GM23338 (cell line): ENCODE measurements at regions not wholly inside any gene's neighbourhood (a gene's known extent, or its start where the extent isn't known, plus 50 kb on each side); places are given as distances from the start of the nearest gene placed in this dataset.

Experiments
- ATAC-seq: fragments of 200-7000 bp; cut with Tn5 transposase; 3 replicates; pipeline ENCODE4 v1.9.1; 2020
- DNase-seq: peaks from one replicate; pipeline ENCODE4 v3.0.0-alpha.2; 2015; ENCODE audit warnings: low spot score
- H2AFZ ChIP-seq: fragments of 200-600 bp; sonication (generic); 2 replicates; pipeline ENCODE4 v1.8.0; 2016; ENCODE audit warnings: antibody characterized with exemption, mild to moderate bottlenecking, moderate library complexity
- H3F3A ChIP-seq: fragments of 200-600 bp; sonication (generic); replicated peaks from 2 replicates; pipeline ENCODE4 v1.8.0; 2017; ENCODE audit warnings: antibody characterized with exemption, mixed run types, low read depth
- H3K27ac ChIP-seq: fragments of 200-600 bp; sonication (generic); 2 replicates; pipeline ENCODE4 v1.6.1; 2016; ENCODE audit warnings: low read depth
- H3K27me3 ChIP-seq: fragments of 200-600 bp; sonication (generic); 2 replicates; pipeline ENCODE4 v1.8.0; 2016; ENCODE audit warnings: mild to moderate bottlenecking, mixed run types, moderate library complexity; ENCODE audit not compliant: insufficient read depth
- H3K36me3 ChIP-seq: fragments of 200-600 bp; sonication (generic); 2 replicates; pipeline ENCODE4 v1.8.0; 2016; ENCODE audit warnings: mild to moderate bottlenecking; ENCODE audit not compliant: insufficient read depth
- H3K4me1 ChIP-seq: fragments of 200-600 bp; sonication (generic); 2 replicates; pipeline ENCODE4 v1.8.0; 2016; ENCODE audit warnings: mild to moderate bottlenecking, moderate library complexity; ENCODE audit not compliant: insufficient read depth
- H3K4me2 ChIP-seq: fragments of 200-600 bp; sonication (generic); 2 replicates; pipeline ENCODE4 v1.7.1; 2017; ENCODE audit warnings: mixed run types
- H3K4me3 ChIP-seq: fragments of 200-600 bp; sonication (generic); 2 replicates; pipeline ENCODE4 v1.6.1; 2016; ENCODE audit warnings: mixed run types
- H3K79me2 ChIP-seq: fragments of 200-600 bp; sonication (generic); replicated peaks from 2 replicates; pipeline ENCODE4 v1.8.0; 2017; ENCODE audit warnings: mild to moderate bottlenecking; ENCODE audit not compliant: insufficient read depth
- H3K9me2 ChIP-seq: fragments of 200-600 bp; sonication (generic); 2 replicates; pipeline ENCODE4 v1.8.0; 2017; ENCODE audit not compliant: insufficient read depth
- H4K20me1 ChIP-seq: fragments of 200-600 bp; sonication (generic); replicated peaks from 2 replicates; pipeline ENCODE4 v1.8.0; 2017; ENCODE audit warnings: mild to moderate bottlenecking; ENCODE audit not compliant: insufficient read depth
- H3K27ac Mint-ChIP-seq: 2 replicates; pipeline ENCODE4 v1.8.0; 2020; ENCODE audit warnings: inconsistent platforms, mild to moderate bottlenecking, moderate library complexity, mixed read lengths
- H3K27me3 Mint-ChIP-seq: 3 replicates; pipeline ENCODE4 v1.8.0; 2022; ENCODE audit warnings: low read depth, mild to moderate bottlenecking, moderate library complexity, mixed read lengths, inconsistent platforms; ENCODE audit not compliant: insufficient read depth, poor library complexity
- H3K36me3 Mint-ChIP-seq: 3 replicates; pipeline ENCODE4 v1.8.0; 2021; ENCODE audit warnings: low read depth, mild to moderate bottlenecking, inconsistent platforms, moderate library complexity, mixed read lengths
- H3K4me1 Mint-ChIP-seq: 3 replicates; pipeline ENCODE4 v1.8.0; 2020; ENCODE audit warnings: mild to moderate bottlenecking, inconsistent platforms, mixed read lengths
- H3K4me3 Mint-ChIP-seq: 3 replicates; pipeline ENCODE4 v1.8.0; 2021; ENCODE audit warnings: moderate library complexity, mild to moderate bottlenecking, inconsistent platforms, mixed read lengths
- H3K9me3 Mint-ChIP-seq: 3 replicates; pipeline ENCODE4 v1.8.0; 2020; ENCODE audit warnings: moderate library complexity, mild to moderate bottlenecking, inconsistent platforms, mixed read lengths
- CREB1 ChIP-seq: fragments of 250-450 bp; sonication (Bioruptor Pico); IDR thresholded peaks from 2 replicates; pipeline ENCODE4 v1.5.0; 2020; ENCODE audit warnings: low read depth, mild to moderate bottlenecking, moderate library complexity
- EZH2 ChIP-seq: fragments of 200-600 bp; sonication (generic); IDR thresholded peaks from one replicate; pipeline ENCODE4 v1.8.0; 2017; ENCODE audit warnings: antibody characterized with exemption, mild to moderate bottlenecking, low read depth; ENCODE audit not compliant: unreplicated experiment
- EZH2phosphoT487 ChIP-seq: fragments of 200-600 bp; sonication (generic); IDR thresholded peaks from one replicate; pipeline ENCODE4 v1.8.1; 2018; ENCODE audit warnings: antibody characterized with exemption; ENCODE audit not compliant: unreplicated experiment
- NANOG ChIP-seq: IDR thresholded peaks from 2 replicates; pipeline ENCODE4 v1.6.1; 2016; ENCODE audit warnings: antibody characterized with exemption, borderline replicate concordance
- POLR2AphosphoS5 ChIP-seq: IDR thresholded peaks from 2 replicates; pipeline ENCODE4 v1.6.1; 2016; ENCODE audit warnings: antibody characterized with exemption, low read depth
- ZNF331 ChIP-seq: fragments of 250-450 bp; sonication (Bioruptor Pico); IDR thresholded peaks from 2 replicates; pipeline ENCODE4 v1.5.0; 2020; ENCODE audit warnings: low read depth, mild to moderate bottlenecking, moderate library complexity
- TF ChIP-seq, protein P1 (sequence below): IDR thresholded peaks from 2 replicates; pipeline ENCODE4 v1.6.1; 2016; ENCODE audit warnings: antibody characterized with exemption
- TF ChIP-seq, protein P2 (sequence below): fragments of 250-450 bp; sonication (Bioruptor Pico); IDR thresholded peaks from 2 replicates; pipeline ENCODE4 v1.5.0; 2020; ENCODE audit warnings: mild to moderate bottlenecking, moderate library complexity

DNA sequence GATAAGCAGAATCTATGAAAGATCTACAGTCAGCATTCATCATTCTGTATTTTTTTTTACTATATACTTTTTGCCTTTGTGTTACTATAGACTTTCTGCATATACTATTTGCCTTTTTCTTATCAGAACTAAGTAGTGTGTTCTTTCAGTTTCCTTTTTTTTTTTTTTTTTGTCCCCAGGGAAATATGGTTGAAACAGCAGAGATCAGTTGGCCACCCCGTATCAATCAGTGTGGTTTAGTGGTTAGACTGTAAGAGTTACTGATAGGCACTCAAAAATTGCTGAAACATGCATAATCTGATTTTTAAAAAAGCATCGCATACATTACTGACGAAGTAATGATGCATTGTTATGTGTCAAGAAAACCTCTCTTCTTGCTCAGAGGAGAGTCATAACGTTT is 990.8 kb upstream of the EDIL3 start:
- peaks cover 3% of the 10 kb centered on the region for H3K27me3 Mint-ChIP-seq
- no peaks in the 10 kb centered on the region for H3K27me3 ChIP-seq
- H3K27ac Mint-ChIP-seq: no peak overlapping the region
- H2AFZ ChIP-seq: no peak overlapping the region
- no peaks in the 10 kb centered on the region for H4K20me1 ChIP-seq
- no peak overlapping the region for H3K4me3 ChIP-seq
- H3K27ac ChIP-seq: no peak overlapping the region
- TF ChIP-seq POLR2AphosphoS5: no peak
- TF ChIP-seq ZNF331 (CRISPR knock-in tag): no peak
- TF ChIP-seq NANOG: no peak
- TF ChIP-seq, protein P1, sequence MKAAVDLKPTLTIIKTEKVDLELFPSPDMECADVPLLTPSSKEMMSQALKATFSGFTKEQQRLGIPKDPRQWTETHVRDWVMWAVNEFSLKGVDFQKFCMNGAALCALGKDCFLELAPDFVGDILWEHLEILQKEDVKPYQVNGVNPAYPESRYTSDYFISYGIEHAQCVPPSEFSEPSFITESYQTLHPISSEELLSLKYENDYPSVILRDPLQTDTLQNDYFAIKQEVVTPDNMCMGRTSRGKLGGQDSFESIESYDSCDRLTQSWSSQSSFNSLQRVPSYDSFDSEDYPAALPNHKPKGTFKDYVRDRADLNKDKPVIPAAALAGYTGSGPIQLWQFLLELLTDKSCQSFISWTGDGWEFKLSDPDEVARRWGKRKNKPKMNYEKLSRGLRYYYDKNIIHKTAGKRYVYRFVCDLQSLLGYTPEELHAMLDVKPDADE: no peak
- no peak for TF ChIP-seq EZH2
- TF ChIP-seq, protein P2, sequence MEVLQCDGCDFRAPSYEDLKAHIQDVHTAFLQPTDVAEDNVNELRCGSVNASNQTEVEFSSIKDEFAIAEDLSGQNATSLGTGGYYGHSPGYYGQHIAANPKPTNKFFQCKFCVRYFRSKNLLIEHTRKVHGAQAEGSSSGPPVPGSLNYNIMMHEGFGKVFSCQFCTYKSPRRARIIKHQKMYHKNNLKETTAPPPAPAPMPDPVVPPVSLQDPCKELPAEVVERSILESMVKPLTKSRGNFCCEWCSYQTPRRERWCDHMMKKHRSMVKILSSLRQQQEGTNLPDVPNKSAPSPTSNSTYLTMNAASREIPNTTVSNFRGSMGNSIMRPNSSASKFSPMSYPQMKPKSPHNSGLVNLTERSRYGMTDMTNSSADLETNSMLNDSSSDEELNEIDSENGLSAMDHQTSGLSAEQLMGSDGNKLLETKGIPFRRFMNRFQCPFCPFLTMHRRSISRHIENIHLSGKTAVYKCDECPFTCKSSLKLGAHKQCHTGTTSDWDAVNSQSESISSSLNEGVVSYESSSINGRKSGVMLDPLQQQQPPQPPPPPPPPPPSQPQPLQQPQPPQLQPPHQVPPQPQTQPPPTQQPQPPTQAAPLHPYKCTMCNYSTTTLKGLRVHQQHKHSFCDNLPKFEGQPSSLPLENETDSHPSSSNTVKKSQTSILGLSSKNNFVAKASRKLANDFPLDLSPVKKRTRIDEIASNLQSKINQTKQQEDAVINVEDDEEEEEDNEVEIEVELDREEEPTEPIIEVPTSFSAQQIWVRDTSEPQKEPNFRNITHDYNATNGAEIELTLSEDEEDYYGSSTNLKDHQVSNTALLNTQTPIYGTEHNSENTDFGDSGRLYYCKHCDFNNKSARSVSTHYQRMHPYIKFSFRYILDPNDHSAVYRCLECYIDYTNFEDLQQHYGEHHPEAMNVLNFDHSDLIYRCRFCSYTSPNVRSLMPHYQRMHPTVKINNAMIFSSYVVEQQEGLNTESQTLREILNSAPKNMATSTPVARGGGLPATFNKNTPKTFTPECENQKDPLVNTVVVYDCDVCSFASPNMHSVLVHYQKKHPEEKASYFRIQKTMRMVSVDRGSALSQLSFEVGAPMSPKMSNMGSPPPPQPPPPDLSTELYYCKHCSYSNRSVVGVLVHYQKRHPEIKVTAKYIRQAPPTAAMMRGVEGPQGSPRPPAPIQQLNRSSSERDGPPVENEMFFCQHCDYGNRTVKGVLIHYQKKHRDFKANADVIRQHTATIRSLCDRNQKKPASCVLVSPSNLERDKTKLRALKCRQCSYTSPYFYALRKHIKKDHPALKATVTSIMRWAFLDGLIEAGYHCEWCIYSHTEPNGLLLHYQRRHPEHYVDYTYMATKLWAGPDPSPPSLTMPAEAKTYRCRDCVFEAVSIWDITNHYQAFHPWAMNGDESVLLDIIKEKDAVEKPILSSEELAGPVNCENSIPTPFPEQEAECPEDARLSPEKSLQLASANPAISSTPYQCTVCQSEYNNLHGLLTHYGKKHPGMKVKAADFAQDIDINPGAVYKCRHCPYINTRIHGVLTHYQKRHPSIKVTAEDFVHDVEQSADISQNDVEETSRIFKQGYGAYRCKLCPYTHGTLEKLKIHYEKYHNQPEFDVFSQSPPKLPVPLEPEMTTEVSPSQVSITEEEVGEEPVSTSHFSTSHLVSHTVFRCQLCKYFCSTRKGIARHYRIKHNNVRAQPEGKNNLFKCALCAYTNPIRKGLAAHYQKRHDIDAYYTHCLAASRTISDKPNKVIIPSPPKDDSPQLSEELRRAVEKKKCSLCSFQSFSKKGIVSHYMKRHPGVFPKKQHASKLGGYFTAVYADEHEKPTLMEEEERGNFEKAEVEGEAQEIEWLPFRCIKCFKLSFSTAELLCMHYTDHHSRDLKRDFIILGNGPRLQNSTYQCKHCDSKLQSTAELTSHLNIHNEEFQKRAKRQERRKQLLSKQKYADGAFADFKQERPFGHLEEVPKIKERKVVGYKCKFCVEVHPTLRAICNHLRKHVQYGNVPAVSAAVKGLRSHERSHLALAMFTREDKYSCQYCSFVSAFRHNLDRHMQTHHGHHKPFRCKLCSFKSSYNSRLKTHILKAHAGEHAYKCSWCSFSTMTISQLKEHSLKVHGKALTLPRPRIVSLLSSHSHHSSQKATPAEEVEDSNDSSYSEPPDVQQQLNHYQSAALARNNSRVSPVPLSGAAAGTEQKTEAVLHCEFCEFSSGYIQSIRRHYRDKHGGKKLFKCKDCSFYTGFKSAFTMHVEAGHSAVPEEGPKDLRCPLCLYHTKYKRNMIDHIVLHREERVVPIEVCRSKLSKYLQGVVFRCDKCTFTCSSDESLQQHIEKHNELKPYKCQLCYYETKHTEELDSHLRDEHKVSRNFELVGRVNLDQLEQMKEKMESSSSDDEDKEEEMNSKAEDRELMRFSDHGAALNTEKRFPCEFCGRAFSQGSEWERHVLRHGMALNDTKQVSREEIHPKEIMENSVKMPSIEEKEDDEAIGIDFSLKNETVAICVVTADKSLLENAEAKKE: no peak
- no peak for TF ChIP-seq EZH2phosphoT487
- TF ChIP-seq CREB1 (CRISPR knock-in tag): no peak
- H3K9me2 ChIP-seq: no peaks in the 10 kb centered on the region
- no peak overlapping the region for H3K4me2 ChIP-seq
- no peaks in the 10 kb centered on the region for H3K36me3 ChIP-seq
- H3K36me3 Mint-ChIP-seq: no peaks in the 10 kb centered on the region
- H3K4me1 ChIP-seq: no peaks in the 10 kb centered on the region
- H3K4me1 Mint-ChIP-seq: no peaks in the 10 kb centered on the region
- DNase-seq (no peak), ATAC-seq (no peak)
- no peaks in the 10 kb centered on the region for H3K79me2 ChIP-seq
- no peaks in the 10 kb centered on the region for H3F3A ChIP-seq
- no peak overlapping the region for H3K4me3 Mint-ChIP-seq
- H3K9me3 Mint-ChIP-seq: no peaks in the 10 kb centered on the region; the same call in 2 of the 3 replicates
